GM12865 (cell line): ENCODE measurements at regions not wholly inside any gene's neighbourhood (a gene's known extent, or its start where the extent isn't known, plus 50 kb on each side); places are given as distances from the start of the nearest gene placed in this dataset.
A peak's percentile ranks its signal among the peaks of the same experiment; 100 is the strongest.

ENCODE experiments used
- DNase-seq: peaks from one replicate; pipeline ENCODE4 v3.0.0; 2010; ENCODE audit warnings: low read depth
- H3K4me3 ChIP-seq: 2 replicates; pipeline ENCODE4 v1.5.1; 2011; ENCODE audit warnings: mild to moderate bottlenecking, low read depth, low read length, control low read depth
- CTCF ChIP-seq: IDR thresholded peaks from 2 replicates; pipeline ENCODE4 v1.5.1; 2011; ENCODE audit warnings: low read length, control low read depth, low read depth, inconsistent platforms; ENCODE audit not compliant: insufficient read depth; ENCODE audit errors: missing control alignments

GRCh38 chrX:25204182-25204581 lies 188.4 kb upstream of the ARX start:
- DNase-seq = no peak
- H3K4me3 ChIP-seq = no peak overlapping the region
- TF ChIP-seq CTCF = no peak

GRCh38 chrX:25202827-25203226 lies 187.1 kb upstream of the ARX start:
- TF ChIP-seq CTCF = no peak
- no peak overlapping the region for H3K4me3 ChIP-seq
- DNase-seq = no peak

- H3K4me3 ChIP-seq = no peak overlapping the region
- DNase-seq = no peak
- no peak for TF ChIP-seq CTCF
These were observed 183.1 kb upstream of the ARX start for GRCh38 chrX:25198891-25199290.

GRCh38 chrX:25198253-25198652 lies 182.5 kb upstream of the ARX start:
- no peak overlapping the region for H3K4me3 ChIP-seq
- DNase-seq = no peak
- TF ChIP-seq CTCF = no peak

- no peak for TF ChIP-seq CTCF
- no peak for DNase-seq
These were observed 180.5 kb upstream of the ARX start for GRCh38 chrX:25196221-25196620.

GRCh38 chrX:25191403-25191802 lies 175.6 kb upstream of the ARX start:
- no peak overlapping the region for H3K4me3 ChIP-seq
- no peak for DNase-seq
- TF ChIP-seq CTCF = peak; percentile 3

More at GRCh38 chrX:25196221-25196620, 180.5 kb upstream of the ARX start:
- H3K4me3 ChIP-seq = no peak overlapping the region

GRCh38 chrX:25181775-25182174 lies 166.0 kb upstream of the ARX start:
- DNase-seq = no peak
- TF ChIP-seq CTCF = no peak
- H3K4me3 ChIP-seq = no peak overlapping the region
